HG02623 (cell line): ENCODE measurements at regions not wholly inside any gene's neighbourhood (a gene's known extent, or its start where the extent isn't known, plus 50 kb on each side); places are given as distances from the start of the nearest gene placed in this dataset.
"Not testable (repeated sequence)": the region's sequence is repeated elsewhere in the genome, so short reads cannot be mapped to it uniquely, and the experiment has no call there.

Experiments used
- ATAC-seq: cut with Tn5 transposase; IDR thresholded peaks from one replicate; pipeline ENCODE4 v1.9.1; 2021; ENCODE audit warnings: moderate library complexity; ENCODE audit not compliant: unreplicated experiment

DNA sequence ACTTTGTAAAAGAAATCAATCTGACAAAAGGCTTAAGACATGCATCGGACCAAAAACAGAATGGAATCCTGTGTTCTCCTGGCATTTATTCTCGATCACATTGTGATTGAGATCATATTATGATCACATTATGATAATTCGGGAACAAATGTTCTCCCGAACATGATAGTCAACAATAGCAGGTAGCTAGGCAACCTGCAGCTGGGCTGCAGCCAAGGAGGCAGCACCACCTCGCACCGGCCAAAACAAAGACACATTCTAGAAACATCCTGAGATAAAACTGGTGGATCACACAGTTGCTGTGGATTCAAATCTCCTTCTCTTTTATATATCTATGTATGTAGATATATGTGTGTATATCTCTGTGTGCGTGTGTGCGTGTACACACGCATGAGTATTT lies 480.6 kb upstream of the CYLC2 start:
- no peak for ATAC-seq

DNA sequence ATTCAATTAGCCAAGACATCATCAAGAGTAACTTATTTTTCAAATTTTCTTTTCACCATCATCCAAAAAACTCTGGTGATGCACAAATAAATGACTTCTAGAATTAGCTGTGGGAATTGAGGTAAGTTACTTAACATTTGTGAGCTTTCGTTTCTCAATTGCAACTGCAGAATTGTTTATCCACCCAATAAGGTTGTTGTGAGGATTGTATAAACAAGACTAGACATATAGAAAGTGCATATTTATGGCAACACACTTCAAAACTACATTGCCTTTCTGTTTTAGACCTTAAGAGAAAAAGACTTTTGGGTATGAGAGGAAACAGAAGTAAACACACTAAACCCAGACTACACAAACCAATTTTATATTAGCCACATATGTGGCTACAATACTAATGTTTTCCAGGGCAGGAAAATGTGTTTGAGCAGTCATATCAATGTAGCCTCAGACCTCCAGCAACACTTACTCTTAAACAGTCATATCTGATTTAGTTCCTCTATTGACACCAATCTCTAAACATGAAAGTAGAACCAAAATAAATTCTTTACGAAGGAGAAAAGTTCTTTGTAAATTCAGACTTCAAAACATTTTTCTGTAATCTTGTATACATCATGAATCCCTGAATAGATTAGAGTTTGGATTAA lies 488.0 kb upstream of the CYLC2 start:
- no peak for ATAC-seq

DNA sequence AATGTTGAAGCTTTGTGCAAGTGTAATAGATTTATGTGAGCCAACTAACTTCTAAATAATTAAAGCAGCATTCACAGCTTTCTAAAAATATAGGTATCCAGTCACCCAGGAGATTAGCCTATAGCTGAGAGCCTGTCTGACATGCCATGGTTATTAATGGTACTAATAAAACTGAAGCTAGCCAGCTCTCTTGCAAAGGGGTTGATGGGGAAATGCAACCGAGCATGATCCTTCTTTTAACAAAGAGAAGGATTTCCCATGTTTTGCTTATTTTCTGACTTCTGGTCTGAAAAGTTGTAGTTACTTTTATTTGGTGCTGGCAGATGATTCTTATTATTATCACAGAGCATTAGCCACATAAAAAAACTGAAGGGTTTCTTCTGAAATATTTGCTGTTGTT lies 488.7 kb upstream of the CYLC2 start:
- ATAC-seq: no peak

DNA sequence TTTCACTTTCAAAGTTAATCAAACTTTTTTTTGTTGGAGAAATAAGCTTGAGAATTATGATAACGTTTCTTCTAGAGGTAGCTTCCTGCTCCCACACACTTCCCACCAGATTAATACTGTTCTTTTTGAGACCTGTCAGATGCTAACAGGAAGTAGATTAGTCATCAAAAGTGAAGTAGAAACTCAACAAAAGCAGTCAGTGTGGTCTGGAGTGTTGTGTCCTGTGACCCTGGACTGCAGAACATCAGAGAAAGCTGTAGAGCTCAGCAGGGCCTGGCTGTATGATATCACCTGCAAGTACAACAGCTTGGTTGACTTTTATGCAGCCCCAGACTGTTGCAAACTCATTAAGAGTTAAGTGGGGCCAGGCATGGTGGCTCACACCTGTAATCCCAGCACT lies 495.7 kb upstream of the CYLC2 start:
- peak; percentile 50 for ATAC-seq

DNA sequence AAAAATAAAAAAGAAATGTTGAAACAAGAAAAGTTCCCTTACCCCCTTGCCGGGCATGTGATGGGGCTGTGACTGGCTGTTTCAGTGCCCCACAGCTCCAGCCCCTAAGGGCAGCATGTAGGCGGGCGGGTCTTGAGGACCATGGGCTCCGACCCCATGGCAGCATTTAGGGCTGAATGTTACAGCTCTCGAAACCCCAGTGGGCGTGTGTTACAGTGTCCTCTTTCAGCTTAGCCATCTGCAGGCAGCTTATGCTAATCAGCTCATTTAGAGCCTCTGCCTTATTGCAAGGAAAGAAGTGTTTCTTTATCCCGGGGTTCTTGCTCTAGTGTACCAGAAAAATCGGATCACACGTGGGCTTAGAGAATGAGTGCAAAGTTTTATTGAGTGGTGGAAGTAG lies 497.4 kb upstream of the CYLC2 start:
- ATAC-seq: no peak

DNA sequence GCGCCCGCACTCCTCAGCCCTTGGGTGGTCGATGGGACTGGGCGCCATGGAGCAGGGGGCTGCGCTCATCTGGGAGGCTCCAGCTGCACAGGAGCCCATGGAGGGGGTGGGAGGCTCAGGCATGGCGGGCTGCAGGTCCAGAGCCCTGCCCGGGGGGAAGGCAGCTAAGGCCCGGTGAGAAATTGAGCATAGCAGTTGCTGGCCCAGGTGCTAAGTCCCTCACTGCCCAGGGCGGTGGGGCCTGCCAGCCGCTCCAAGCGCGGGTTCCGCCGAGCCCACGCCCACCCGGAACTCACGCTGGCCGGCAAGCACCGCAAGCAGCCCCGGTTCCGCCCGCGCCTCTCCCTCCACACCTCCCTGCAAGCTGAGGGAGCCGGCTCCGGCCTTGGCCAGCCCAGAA lies 508.2 kb upstream of the CYLC2 start:
- ATAC-seq: not testable (repeated sequence)

DNA sequence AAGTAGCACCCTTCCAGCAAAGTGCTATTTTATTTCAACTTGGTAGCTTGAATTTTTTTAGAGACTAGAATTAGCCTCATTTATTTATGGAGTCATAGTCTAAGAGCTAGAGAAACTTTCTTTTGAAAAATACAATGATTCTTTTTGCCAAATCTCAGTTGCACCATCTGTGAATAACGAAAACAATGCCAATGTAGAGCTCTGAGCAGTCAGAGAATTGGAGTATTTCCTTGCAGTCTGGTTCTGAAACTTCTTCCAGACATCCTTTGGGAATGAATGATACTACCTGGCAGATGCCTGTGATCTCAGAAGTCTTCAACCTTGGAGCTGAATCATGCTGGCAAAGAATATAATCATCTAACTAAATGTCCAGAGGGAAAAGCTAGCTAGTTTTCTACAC lies 511.5 kb upstream of the CYLC2 start:
- no peak for ATAC-seq

DNA sequence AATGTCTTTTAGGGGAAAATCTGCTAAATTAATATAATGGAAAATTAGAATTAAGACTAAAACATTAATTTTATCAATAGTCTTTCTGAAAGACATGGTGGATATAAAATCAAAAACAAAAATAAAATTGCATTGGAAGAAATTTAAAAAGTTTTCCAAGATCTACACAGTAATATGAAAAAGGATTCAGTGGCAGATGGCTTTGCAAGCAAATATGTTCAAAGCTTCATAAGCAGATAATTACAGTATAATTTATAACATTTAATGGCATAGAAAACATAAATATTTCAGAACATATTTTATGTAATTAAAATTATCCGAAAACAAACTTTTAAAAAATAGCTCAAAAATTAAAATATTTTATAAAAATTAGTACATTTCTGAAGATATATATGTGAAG lies 512.4 kb upstream of the CYLC2 start:
- ATAC-seq: no peak

DNA sequence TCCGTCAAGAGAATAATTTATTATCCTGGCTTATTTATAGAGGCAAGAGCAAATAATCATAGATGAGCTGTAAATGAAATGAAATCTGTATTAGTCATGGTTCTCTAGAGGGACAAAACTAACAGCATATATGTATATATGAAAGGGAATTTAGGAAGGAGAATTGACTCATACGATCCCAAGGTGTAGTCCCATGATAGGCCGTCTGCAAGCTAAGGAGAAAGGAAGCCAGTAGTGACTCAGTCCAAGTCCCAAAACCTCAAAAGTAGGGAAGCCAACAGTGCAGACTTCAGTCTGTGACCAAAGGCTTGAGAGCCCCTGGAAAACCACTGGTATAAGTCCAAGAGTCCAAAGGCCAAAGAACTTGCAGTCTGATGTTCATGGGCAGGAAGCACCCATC lies 515.9 kb upstream of the CYLC2 start:
- no peak for ATAC-seq

DNA sequence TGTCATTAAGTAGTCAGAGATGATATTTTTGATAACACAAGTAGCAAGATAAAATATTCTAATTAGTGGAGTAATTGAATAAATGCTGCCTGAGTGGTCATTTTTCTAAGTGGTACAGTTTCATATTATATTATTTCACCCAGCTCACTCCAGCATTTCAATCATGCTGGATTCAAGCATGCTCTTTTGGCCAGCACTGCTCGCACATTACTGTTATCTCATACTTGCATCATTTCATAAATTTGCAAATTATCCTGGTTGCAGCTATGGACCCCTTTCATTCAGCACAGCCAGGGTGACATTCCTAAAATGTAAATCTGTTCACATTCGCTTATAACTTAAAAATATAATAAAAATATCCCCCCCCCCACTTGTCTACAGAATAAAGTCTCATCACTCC lies 520.8 kb upstream of the CYLC2 start:
- no peak for ATAC-seq

DNA sequence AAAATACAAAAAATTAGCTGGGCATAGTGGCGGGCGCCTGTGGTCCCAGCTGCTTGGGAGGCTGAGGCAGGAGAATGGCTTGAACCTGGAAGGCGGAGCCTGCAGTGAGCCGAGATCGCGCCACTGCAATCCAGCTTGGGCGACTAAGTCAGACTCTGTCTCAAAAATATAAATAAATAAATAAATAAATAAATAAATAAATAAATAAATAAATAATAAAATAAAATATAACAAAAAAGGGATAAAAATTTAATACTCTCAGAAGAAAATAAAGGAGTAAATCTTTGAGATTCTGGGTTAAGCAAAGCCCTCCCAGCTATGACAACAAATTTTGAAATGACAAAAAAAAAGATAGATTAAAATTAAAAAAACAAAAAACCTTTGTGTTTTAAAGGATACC lies 525.7 kb upstream of the CYLC2 start:
- ATAC-seq: not testable (repeated sequence)

DNA sequence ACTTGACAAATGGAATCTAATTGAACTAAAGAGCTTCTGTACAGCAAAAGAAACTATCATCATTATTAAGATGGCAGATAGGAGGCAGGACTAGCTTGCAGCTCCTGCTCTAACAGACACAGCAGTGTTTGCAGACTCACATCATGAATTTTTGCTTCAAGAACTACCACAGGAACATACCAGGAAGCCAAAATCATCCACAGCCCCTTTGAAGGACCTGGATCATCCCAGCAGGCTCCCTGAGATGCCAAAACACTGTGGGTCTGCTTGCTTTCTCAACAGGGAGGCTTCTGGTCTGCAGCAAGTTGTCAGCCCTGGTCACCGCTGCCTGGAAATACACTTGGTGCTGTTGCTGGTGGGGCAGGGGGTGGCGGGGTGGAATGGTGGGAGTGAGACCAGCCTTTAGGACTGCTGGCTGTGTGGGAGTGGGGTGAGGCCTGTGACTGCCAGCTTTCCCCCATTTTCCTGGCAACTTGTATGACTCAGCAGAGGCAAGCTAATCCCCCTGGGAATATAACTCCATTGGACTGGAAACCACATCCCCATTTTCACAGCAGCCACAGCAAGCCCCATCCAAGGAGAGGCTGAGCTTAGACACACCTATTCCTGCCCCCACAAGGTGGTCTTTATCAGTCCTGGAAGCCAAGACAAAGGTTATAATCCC lies 533.8 kb upstream of the CYLC2 start:
- no peak for ATAC-seq

DNA sequence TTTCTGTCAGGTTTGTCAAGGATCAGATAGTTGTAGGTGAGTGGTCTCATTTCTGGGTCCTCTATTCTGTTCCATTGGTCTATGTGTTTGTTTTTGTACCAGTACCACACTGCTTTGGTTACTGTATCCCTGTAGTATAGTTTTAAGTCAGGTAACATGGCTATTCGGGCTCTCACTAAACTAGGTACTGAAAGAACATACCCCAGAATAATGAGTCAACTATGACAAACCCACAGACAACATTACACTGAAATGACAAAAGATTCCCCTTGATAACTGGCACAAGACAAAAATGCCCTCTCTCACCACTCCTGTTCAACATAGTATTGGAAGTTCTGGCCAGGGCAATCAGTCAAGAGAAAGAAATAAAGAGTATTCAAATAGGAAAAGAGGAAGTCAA lies 535.3 kb upstream of the CYLC2 start:
- ATAC-seq: no peak

DNA sequence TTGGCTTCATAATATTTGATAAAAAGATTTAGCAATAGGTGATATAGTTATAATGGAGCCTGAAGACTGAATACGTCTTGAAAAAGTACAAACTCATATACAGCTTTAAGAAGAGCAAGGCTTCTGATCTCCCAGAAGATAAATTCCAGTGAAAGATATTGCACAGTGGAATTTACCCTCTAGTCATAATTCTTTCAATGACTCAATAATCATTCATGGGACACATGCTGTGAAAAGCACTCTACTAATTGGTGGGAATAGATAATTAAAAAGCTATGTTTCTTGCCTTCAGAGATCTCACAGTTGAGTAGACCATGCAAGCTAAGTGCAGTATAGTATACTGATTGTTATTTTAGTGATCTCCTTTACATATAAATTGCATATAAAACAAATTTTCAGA lies 538.6 kb upstream of the CYLC2 start:
- ATAC-seq: no peak

DNA sequence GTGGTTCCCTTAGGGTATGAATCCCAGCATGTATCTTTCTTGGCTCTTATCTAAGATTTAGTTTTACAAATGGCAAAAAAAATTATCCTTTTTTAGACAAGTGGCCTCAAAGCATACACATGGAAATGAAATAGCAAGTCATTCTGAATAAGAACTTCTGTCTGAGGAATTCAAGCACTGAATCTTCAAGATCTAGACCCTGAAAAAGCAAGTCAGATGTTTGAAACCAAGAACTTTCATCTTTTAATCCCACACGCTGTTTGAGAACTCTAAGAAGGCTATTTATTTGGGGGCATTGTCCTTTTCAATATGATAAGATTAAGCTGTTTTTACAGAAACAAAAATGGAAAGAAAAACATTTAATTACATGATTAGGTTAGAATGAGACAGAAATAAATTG lies 549.2 kb upstream of the CYLC2 start:
- no peak for ATAC-seq

DNA sequence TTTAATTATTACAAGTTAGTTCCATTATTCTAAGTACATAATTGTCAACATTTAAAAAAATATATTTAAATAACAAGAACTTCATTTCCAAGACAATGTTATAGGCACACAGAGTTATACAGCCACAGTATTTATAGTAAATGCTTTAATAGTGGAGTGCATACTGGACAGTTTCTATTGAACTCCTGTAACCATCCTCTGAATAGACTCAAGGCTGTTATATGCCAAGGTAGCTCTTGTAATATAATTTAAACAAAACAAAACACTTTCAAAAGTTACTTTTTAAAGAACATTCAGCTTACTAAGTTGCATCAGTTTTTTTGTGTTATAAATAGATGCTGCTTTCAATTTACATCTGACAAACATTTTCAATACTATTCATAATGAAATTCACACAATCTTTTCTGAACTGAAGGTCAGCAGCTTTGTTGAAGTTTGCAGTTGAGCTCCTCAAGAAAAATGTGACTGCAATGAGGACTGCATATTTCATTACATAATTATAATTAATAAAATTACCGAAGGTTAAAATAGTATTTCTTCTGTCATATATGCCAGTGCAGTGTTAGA lies 549.9 kb upstream of the CYLC2 start:
- no peak for ATAC-seq

DNA sequence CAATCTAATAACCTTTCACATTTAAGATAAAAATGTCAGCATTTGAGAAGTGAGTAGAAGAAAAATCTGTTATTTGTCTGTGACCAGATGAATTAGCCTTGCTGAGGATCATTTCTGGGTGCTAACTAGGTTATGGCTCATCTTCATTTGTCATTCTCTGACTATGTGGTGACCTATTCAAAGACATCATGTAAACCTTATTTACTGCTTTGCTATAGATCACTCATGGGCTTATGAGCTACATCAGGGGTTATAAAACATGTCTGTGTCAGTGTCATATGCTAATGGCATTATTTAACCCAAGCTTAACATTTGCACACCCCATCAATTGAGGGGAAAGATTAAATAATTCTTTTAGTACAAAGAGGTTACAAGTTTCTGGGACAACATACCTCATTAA lies 555.5 kb upstream of the CYLC2 start:
- no peak for ATAC-seq

DNA sequence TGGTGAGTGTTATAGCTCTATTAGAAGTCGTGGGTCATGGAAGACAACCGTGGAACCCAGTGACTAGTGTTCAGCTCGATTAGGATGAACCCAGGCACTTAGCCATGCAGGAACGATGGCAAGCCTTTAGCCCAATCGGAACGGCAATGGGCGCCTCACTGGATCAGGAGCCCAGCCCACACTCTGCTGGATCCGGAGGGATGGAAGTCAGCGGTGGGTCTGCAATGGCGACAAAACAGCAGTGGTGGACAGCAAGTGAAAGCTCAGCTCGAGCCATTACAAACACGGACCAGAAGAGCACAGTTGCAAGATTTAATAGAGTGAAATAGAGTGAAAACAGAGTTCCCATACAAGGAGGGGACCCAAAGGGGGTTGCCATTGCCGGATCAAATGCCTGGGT lies 558.5 kb upstream of the CYLC2 start:
- not testable (repeated sequence) for ATAC-seq

DNA sequence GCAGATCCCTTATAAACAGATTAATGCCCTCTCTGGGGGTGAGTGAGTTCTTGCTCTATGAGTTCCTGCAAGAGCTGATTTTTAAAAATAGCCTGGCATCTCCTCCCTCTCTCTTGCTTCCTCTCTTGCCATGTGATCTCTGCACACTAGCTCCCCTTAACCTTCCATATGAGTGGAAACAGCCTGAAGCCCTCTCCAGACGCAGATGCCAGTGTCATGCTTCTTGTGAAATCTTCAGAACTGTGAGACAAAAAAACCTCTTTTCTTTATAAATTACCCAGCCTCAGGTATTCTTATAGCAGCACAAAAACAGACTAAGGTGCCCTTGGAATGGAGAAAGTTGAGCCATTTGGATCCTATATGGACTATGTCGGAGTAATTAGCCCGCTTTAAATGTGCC lies 559.7 kb upstream of the CYLC2 start:
- no peak for ATAC-seq

DNA sequence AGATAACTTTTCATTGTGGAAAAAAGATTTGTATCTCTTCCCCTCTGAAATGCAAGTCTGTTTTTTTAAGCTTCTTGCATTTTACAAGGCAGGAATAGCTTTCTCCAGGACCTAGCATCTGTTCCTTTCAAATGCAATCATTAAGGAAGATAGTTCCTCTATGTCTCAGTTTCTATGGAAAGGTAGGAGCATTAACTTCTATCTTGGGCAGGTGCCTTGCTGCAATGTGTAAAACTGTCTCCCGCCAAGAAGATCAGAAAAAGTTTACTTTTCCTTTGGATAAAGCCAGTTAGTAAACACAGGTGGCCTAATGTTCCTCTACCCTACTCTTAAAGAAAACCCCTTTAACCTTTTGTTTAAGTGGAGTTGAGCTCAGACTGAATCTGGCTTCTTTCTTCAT lies 560.6 kb upstream of the CYLC2 start:
- ATAC-seq: no peak

DNA sequence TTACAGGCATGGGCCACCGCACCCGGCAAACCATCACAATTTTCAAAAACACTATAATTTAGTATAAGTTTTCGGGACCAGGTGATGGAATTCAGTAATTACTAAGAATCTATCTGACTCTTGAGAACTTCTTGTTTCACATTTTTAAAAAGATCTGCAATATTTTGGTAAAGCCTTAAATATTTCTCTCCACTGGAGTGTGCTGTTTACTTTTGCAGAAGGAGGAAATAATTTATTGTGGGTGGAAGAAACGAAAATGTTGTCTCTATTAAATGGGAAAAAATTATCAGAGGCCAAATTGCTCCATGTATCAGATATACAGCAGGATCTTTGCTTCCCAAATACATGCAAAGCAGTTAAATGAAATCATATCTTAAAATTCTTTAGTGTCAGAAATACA lies 566.8 kb upstream of the CYLC2 start:
- no peak for ATAC-seq

DNA sequence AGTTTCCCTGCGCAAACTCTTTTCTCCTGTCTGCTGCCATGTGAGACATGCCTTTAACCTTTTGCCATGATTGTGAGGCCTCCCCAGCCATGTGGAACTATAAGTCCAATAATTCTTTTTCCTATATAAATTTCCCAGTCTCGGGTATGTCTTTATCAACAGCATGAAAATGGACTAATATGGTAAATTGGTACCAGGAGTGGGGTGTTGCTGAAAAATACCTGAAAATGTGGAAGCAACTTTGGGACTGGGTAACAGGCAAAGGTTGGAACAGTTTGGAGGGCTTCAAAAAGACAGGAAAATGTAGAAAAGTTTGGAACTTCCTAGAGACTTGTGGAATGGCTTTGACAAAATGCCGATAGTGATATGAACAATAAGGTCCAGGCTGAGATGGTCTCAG lies 578.9 kb upstream of the CYLC2 start:
- not testable (repeated sequence) for ATAC-seq
